Stimulated activated CD8-positive, alpha-beta memory T cell treated with anti-CD3 and anti-CD28 coated beads, Interleukin-12 subunit alpha, Interleukin-12 subunit beta, amount 100 ng/mL, for 1 hour (primary cell): ENCODE measurements at regions not wholly inside any gene's neighbourhood (a gene's known extent, or its start where the extent isn't known, plus 50 kb on each side); places are given as distances from the start of the nearest gene placed in this dataset.

Experiments
- DNase-seq: peaks from one replicate; pipeline ENCODE4 v3.0.0-alpha.2; 2020; ENCODE audit warnings: low read depth

- no peak for DNase-seq
These were observed 119.2 kb upstream of the NCOR2 start for GRCh38 chr12:124686370-124687173.

- DNase-seq: no peak
These were observed 118.4 kb upstream of the NCOR2 start for GRCh38 chr12:124685689-124686369.

- DNase-seq: no peak
These were observed 117.7 kb upstream of the NCOR2 start for GRCh38 chr12:124684971-124685688.

- no peak for DNase-seq
These were observed 117.1 kb upstream of the NCOR2 start for GRCh38 chr12:124684496-124684895.

- no peak for DNase-seq
These were observed 116.0 kb upstream of the NCOR2 start for GRCh38 chr12:124683152-124684124.

GRCh38 chr12:124682425-124683151 lies 115.2 kb upstream of the NCOR2 start:
- no peak for DNase-seq

GRCh38 chr12:124681779-124682391 lies 114.5 kb upstream of the NCOR2 start:
- DNase-seq: no peak

- DNase-seq: no peak
These were observed 113.7 kb upstream of the NCOR2 start for GRCh38 chr12:124680863-124681778.

- DNase-seq: no peak
These were observed 112.3 kb upstream of the NCOR2 start for GRCh38 chr12:124679533-124680371.

- DNase-seq: no peak
These were observed 111.6 kb upstream of the NCOR2 start for GRCh38 chr12:124679047-124679446.

GRCh38 chr12:124678421-124678893 lies 111.0 kb upstream of the NCOR2 start:
- DNase-seq: no peak

GRCh38 chr12:124677552-124678356 lies 110.3 kb upstream of the NCOR2 start:
- no peak for DNase-seq

GRCh38 chr12:124676714-124677462 lies 109.5 kb upstream of the NCOR2 start:
- no peak for DNase-seq

- no peak for DNase-seq
These were observed 108.7 kb upstream of the NCOR2 start for GRCh38 chr12:124675881-124676713.

- no peak for DNase-seq
These were observed 107.5 kb upstream of the NCOR2 start for GRCh38 chr12:124674937-124675336.
